ENCODE measurements at regions not wholly inside any gene's neighbourhood (a gene's known extent, or its start where the extent isn't known, plus 50 kb on each side); places are given as distances from the start of the nearest gene placed in this dataset.
"Not testable (repeated sequence)": the region's sequence is repeated elsewhere in the genome, so short reads cannot be mapped to it uniquely, and the experiment has no call there.

GRCh38 chr1:55773211-55773940 lies 558.2 kb upstream of the USP24 start:
- no peaks in the 10 kb centered on the region for H3K4me1 ChIP-seq
- 78 to 91% methylated on average over 4 of the region's 4 CpGs for WGBS, 2 donors (ENCODE audit: low coverage in 1 of 2)
- DNase-seq: no peak
- H3K9me3 ChIP-seq: no peaks in the 10 kb centered on the region
- no peak overlapping the region for H3K27ac ChIP-seq
- H3K27me3 ChIP-seq: no peaks in the 10 kb centered on the region
- TF ChIP-seq POLR2AphosphoS5 (IDR thresholded peaks at IDR 0.05): no peak
- TF ChIP-seq EP300 (IDR thresholded peaks at IDR 0.05; ENCODE audit: low read depth): no peak
- TF ChIP-seq CTCF (IDR thresholded peaks at IDR 0.05): no peak
- no peak for TF ChIP-seq POLR2A (IDR thresholded peaks at IDR 0.05)
- no peaks in the 10 kb centered on the region for H3K36me3 ChIP-seq
- in situ Hi-C loops (cut with MboI; ENCODE audit: low pct_ligation_motif_present in 1 of 4, low pct_unique_long_range_greater_than_20kb in 1 of 4, low sequenced_read_pairs in 3 of 4) (no loop called here), intact Hi-C loops (cut with DNase I; ENCODE audit: low total_unique reads) (no loop called here)
- no peak overlapping the region for H3K4me3 ChIP-seq

GRCh38 chr1:55768327-55768952 lies 553.3 kb upstream of the USP24 start:
- intact Hi-C loops (cut with DNase I; ENCODE audit: low total_unique reads) (no loop called here), in situ Hi-C loops (cut with MboI; ENCODE audit: low pct_ligation_motif_present in 1 of 4, low pct_unique_long_range_greater_than_20kb in 1 of 4, low sequenced_read_pairs in 3 of 4) (no loop called here)
- TF ChIP-seq CTCF (IDR thresholded peaks at IDR 0.05): no peak
- TF ChIP-seq POLR2A (IDR thresholded peaks at IDR 0.05): no peak
- TF ChIP-seq EP300 (IDR thresholded peaks at IDR 0.05; ENCODE audit: low read depth): no peak
- TF ChIP-seq POLR2AphosphoS5 (IDR thresholded peaks at IDR 0.05): no peak
- H3K4me3 ChIP-seq: no peak overlapping the region
- H3K9me3 ChIP-seq: no peaks in the 10 kb centered on the region
- no peaks in the 10 kb centered on the region for H3K36me3 ChIP-seq
- 80 to 89% methylated on average over 1 of the region's 1 CpG for WGBS, 2 donors (ENCODE audit: low coverage in 1 of 2)
- H3K27me3 ChIP-seq: no peaks in the 10 kb centered on the region
- no peaks in the 10 kb centered on the region for H3K4me1 ChIP-seq
- DNase-seq: no peak
- H3K27ac ChIP-seq: no peak overlapping the region

GRCh38 chr1:55767171-55767570 lies 552.0 kb upstream of the USP24 start:
- no peaks in the 10 kb centered on the region for H3K27me3 ChIP-seq
- H3K27ac ChIP-seq: no peak overlapping the region
- intact Hi-C loops (cut with DNase I; ENCODE audit: low total_unique reads) (no loop called here), in situ Hi-C loops (cut with MboI; ENCODE audit: low pct_ligation_motif_present in 1 of 4, low pct_unique_long_range_greater_than_20kb in 1 of 4, low sequenced_read_pairs in 3 of 4) (no loop called here)
- TF ChIP-seq CTCF (IDR thresholded peaks at IDR 0.05) (no peak), EP300 (IDR thresholded peaks at IDR 0.05; ENCODE audit: low read depth) (no peak), POLR2A (IDR thresholded peaks at IDR 0.05) (no peak), POLR2AphosphoS5 (IDR thresholded peaks at IDR 0.05) (no peak)
- no peaks in the 10 kb centered on the region for H3K4me1 ChIP-seq
- no peak for DNase-seq
- no peaks in the 10 kb centered on the region for H3K36me3 ChIP-seq
- no peak overlapping the region for H3K4me3 ChIP-seq
- WGBS, 2 donors (ENCODE audit: low coverage in 1 of 2): 80 to 89% methylated on average over 1 to 3 of the region's 3 CpGs
- no peaks in the 10 kb centered on the region for H3K9me3 ChIP-seq

- H3K4me1 ChIP-seq; in situ Hi-C loops (cut with MboI; ENCODE audit: low pct_ligation_motif_present in 1 of 4, low pct_unique_long_range_greater_than_20kb in 1 of 4, low sequenced_read_pairs in 3 of 4); H3K4me3 ChIP-seq; H3K27ac ChIP-seq; H3K27me3 ChIP-seq; intact Hi-C loops (cut with DNase I; ENCODE audit: low total_unique reads); DNase-seq; H3K9me3 ChIP-seq; H3K36me3 ChIP-seq: not testable (repeated sequence)
- WGBS, 2 donors (ENCODE audit: low coverage in 1 of 2): 89 to 93% methylated on average over 3 of the region's 3 CpGs
These were observed 550.3 kb upstream of the USP24 start for GRCh38 chr1:55765505-55765904.
